Lower lobe of right lung (tissue), 2 donors: ENCODE measurements at regions not wholly inside any gene's neighbourhood (a gene's known extent, or its start where the extent isn't known, plus 50 kb on each side); places are given as distances from the start of the nearest gene placed in this dataset.

Source experiments
- ATAC-seq, 2 donors: fragments of 200-7000 bp; cut with Tn5 transposase; one replicate each; pipeline ENCODE4 v1.9.1; 2020 to 2022; ENCODE audit warnings: mild to moderate bottlenecking in 2 of 2, moderate library complexity in 2 of 2
- DNase-seq: peaks from one replicate; pipeline ENCODE4 v3.0.0-alpha.2; 2020
- H3K27ac ChIP-seq: fragments of 200-600 bp; one replicate; pipeline ENCODE4 v1.8.0; 2022
- H3K27me3 ChIP-seq: fragments of 200-600 bp; one replicate; pipeline ENCODE4 v1.8.0; 2022; ENCODE audit warnings: low read depth
- H3K36me3 ChIP-seq: fragments of 200-600 bp; one replicate; pipeline ENCODE4 v1.8.0; 2022; ENCODE audit warnings: mild to moderate bottlenecking
- H3K4me1 ChIP-seq: fragments of 200-600 bp; one replicate; pipeline ENCODE4 v1.8.0; 2022
- H3K4me3 ChIP-seq: fragments of 200-600 bp; one replicate; pipeline ENCODE4 v1.8.0; 2022; ENCODE audit warnings: mild to moderate bottlenecking
- H3K9me3 ChIP-seq: fragments of 200-600 bp; one replicate; pipeline ENCODE4 v1.8.0; 2022
- intact Hi-C: fragments of 100-400 bp; cut with DNase I; formaldehyde crosslinking; loops from one replicate; pipeline ENCODE4 v1.11.0; 2022
- TF ChIP-seq, protein P1 (sequence below): fragments of 200-600 bp; IDR thresholded peaks from one replicate; pipeline ENCODE4 v1.8.0; 2022; ENCODE audit warnings: antibody characterized with exemption, mild to moderate bottlenecking
- donor health status: DM: no; HTN: yes; CAD: no; lungs with severe emphysema.

DNA sequence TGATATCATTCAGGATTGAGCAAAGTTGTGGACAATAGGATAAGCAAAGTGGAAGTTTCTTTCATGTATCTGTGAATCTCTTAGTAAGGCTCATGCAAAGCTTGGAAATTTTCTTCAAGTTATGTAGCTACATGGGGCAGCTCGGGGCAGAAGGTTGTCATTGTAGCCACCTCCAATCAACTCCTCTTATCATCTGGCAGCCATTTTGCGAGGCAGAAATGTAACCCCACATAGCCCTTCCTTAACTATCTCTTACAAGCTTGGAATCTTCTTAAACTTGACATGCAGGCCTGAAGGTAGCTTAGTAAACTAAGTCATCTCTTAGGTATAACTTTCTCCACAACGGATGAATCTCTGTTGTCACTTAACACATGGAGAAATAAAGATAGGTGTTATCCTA, 392.8 kb downstream of the AASDHPPT start:
- ATAC-seq: no peak
- intact Hi-C loops: no loop called here
- TF ChIP-seq, protein P1, sequence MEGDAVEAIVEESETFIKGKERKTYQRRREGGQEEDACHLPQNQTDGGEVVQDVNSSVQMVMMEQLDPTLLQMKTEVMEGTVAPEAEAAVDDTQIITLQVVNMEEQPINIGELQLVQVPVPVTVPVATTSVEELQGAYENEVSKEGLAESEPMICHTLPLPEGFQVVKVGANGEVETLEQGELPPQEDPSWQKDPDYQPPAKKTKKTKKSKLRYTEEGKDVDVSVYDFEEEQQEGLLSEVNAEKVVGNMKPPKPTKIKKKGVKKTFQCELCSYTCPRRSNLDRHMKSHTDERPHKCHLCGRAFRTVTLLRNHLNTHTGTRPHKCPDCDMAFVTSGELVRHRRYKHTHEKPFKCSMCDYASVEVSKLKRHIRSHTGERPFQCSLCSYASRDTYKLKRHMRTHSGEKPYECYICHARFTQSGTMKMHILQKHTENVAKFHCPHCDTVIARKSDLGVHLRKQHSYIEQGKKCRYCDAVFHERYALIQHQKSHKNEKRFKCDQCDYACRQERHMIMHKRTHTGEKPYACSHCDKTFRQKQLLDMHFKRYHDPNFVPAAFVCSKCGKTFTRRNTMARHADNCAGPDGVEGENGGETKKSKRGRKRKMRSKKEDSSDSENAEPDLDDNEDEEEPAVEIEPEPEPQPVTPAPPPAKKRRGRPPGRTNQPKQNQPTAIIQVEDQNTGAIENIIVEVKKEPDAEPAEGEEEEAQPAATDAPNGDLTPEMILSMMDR: no peak
- DNase-seq: no peak
- Histone ChIP-seq H3K9me3 (peaks cover 7% of the 10 kb centered on the region), H3K27ac (no peak overlapping the region), H3K4me3 (no peak overlapping the region), H3K4me1 (no peaks in the 10 kb centered on the region), H3K36me3 (no peaks in the 10 kb centered on the region), H3K27me3 (no peaks in the 10 kb centered on the region)

GRCh38 chr11:106471276-106471675, 393.8 kb downstream of the AASDHPPT start:
- TF ChIP-seq, protein P1: no peak
- Histone ChIP-seq H3K27me3 (no peaks in the 10 kb centered on the region), H3K9me3 (peaks cover 7% of the 10 kb centered on the region), H3K4me3 (no peak overlapping the region), H3K36me3 (no peaks in the 10 kb centered on the region), H3K4me1 (no peaks in the 10 kb centered on the region), H3K27ac (no peak overlapping the region)
- intact Hi-C loops: no loop called here
- DNase-seq (no peak), ATAC-seq (no peak)

GRCh38 chr11:106473089-106473722, 395.7 kb downstream of the AASDHPPT start:
- no peak overlapping the region for H3K4me3 ChIP-seq
- H3K9me3 ChIP-seq: peaks cover 7% of the 10 kb centered on the region
- DNase-seq (no peak), ATAC-seq (no peak)
- no peaks in the 10 kb centered on the region for H3K36me3 ChIP-seq
- TF ChIP-seq, protein P1: no peak
- H3K27ac ChIP-seq: no peak overlapping the region
- intact Hi-C loops: no loop called here
- no peaks in the 10 kb centered on the region for H3K27me3 ChIP-seq
- H3K4me1 ChIP-seq: no peaks in the 10 kb centered on the region

GRCh38 chr11:106474274-106474673, 396.8 kb downstream of the AASDHPPT start:
- Histone ChIP-seq H3K27me3 (no peaks in the 10 kb centered on the region), H3K9me3 (peaks cover 7% of the 10 kb centered on the region), H3K27ac (no peak overlapping the region), H3K4me1 (no peaks in the 10 kb centered on the region), H3K36me3 (no peaks in the 10 kb centered on the region), H3K4me3 (no peak overlapping the region)
- intact Hi-C loops: no loop called here
- DNase-seq (no peak), ATAC-seq (no peak)
- TF ChIP-seq, protein P1: no peak

DNA sequence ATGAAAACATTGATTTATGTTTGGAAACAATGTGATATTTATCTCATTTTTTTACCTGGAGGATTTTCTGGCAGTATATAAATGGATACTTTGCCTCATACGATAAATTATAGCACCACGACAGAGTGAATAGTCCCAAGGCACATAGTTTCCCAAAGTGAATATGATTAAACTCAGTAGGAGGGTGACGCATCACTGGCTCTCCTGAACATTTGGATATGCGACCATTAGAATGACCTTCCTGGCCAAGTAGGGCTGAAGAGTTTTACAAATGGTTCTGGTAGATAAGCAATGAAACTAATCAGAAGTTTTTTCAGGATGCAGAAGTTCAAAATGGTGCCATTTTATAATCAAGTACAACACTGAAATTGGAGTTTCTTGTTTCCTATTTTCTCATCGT, 397.7 kb downstream of the AASDHPPT start:
- Histone ChIP-seq H3K27me3 (no peaks in the 10 kb centered on the region), H3K36me3 (no peaks in the 10 kb centered on the region), H3K4me3 (no peak overlapping the region), H3K9me3 (peaks cover 7% of the 10 kb centered on the region), H3K27ac (no peak overlapping the region), H3K4me1 (no peaks in the 10 kb centered on the region)
- TF ChIP-seq, protein P1: no peak
- ATAC-seq (no peak), DNase-seq (no peak)
- intact Hi-C loops: no loop called here
